Activated CD8-positive, alpha-beta memory T cell treated with anti-CD3 and anti-CD28 coated beads for 24 hours (primary cell): ENCODE measurements at regions not wholly inside any gene's neighbourhood (a gene's known extent, or its start where the extent isn't known, plus 50 kb on each side); places are given as distances from the start of the nearest gene placed in this dataset.

Experiments
- DNase-seq: peaks from one replicate; pipeline ENCODE4 v3.0.0-alpha.2; 2020

- DNase-seq = no peak
Measured at GRCh38 chr2:220962556-220962955, 609.5 kb downstream of the EPHA4 start.

GRCh38 chr2:220963076-220963475 is 609.0 kb downstream of the EPHA4 start:
- DNase-seq = no peak

GRCh38 chr2:220963930-220964329 is 608.2 kb downstream of the EPHA4 start:
- no peak for DNase-seq

GRCh38 chr2:220966636-220967035 is 605.5 kb downstream of the EPHA4 start:
- no peak for DNase-seq

GRCh38 chr2:220969348-220969747 is 602.8 kb downstream of the EPHA4 start:
- DNase-seq = no peak

- DNase-seq = no peak
Measured at GRCh38 chr2:220980966-220981675, 591.0 kb downstream of the EPHA4 start.

- DNase-seq = no peak
Measured at GRCh38 chr2:220981926-220982325, 590.2 kb downstream of the EPHA4 start.

- DNase-seq = no peak
Measured at GRCh38 chr2:220985561-220985960, 586.5 kb downstream of the EPHA4 start.

- DNase-seq = no peak
Measured at GRCh38 chr2:220987839-220988238, 584.3 kb downstream of the EPHA4 start.

- no peak for DNase-seq
Measured at GRCh38 chr2:220991972-220992371, 580.1 kb downstream of the EPHA4 start.

- no peak for DNase-seq
Measured at GRCh38 chr2:220994846-220995245, 577.3 kb downstream of the EPHA4 start.

GRCh38 chr2:220995581-220995980 is 576.5 kb downstream of the EPHA4 start:
- DNase-seq = no peak

- no peak for DNase-seq
Measured at GRCh38 chr2:220998156-220998555, 573.9 kb downstream of the EPHA4 start.

GRCh38 chr2:220999356-220999755 is 572.7 kb downstream of the EPHA4 start:
- DNase-seq = no peak

- DNase-seq = no peak
Measured at GRCh38 chr2:221001381-221001801, 570.7 kb downstream of the EPHA4 start.

GRCh38 chr2:221002101-221002685 is 569.9 kb downstream of the EPHA4 start:
- no peak for DNase-seq

GRCh38 chr2:221005338-221005737 is 566.8 kb downstream of the EPHA4 start:
- DNase-seq = no peak

GRCh38 chr2:221006084-221006483 is 566.0 kb downstream of the EPHA4 start:
- no peak for DNase-seq

GRCh38 chr2:221016551-221016950 is 555.6 kb downstream of the EPHA4 start:
- no peak for DNase-seq

- no peak for DNase-seq
Measured at GRCh38 chr2:221018262-221018661, 553.8 kb downstream of the EPHA4 start.

- DNase-seq = no peak
Measured at GRCh38 chr2:221019668-221020067, 552.4 kb downstream of the EPHA4 start.

GRCh38 chr2:221022554-221022953 is 549.5 kb downstream of the EPHA4 start:
- DNase-seq = no peak

GRCh38 chr2:221025398-221025797 is 546.7 kb downstream of the EPHA4 start:
- DNase-seq = no peak

GRCh38 chr2:221034026-221034701 is 537.9 kb downstream of the EPHA4 start:
- DNase-seq = no peak
